ENCODE measurements at regions not wholly inside any gene's neighbourhood (a gene's known extent, or its start where the extent isn't known, plus 50 kb on each side); places are given as distances from the start of the nearest gene placed in this dataset.
A peak's percentile ranks its signal among the peaks of the same experiment; 100 is the strongest.

- no peak for DNase-seq (ENCODE audit: low read depth in 2 of 2)
Observed at GRCh38 chr2:146814971-146815370, 1029.9 kb upstream of the ACVR2A start.

GRCh38 chr2:146807568-146808168 is 1037.2 kb upstream of the ACVR2A start:
- DNase-seq (ENCODE audit: low read depth in 2 of 2): no peak

- DNase-seq (ENCODE audit: low read depth in 2 of 2): peak; percentile 45 to 55
Observed at GRCh38 chr2:146806364-146807005, 1038.3 kb upstream of the ACVR2A start.

- no peak for DNase-seq (ENCODE audit: low read depth in 2 of 2)
Observed at GRCh38 chr2:146804288-146804687, 1040.5 kb upstream of the ACVR2A start.

DNA sequence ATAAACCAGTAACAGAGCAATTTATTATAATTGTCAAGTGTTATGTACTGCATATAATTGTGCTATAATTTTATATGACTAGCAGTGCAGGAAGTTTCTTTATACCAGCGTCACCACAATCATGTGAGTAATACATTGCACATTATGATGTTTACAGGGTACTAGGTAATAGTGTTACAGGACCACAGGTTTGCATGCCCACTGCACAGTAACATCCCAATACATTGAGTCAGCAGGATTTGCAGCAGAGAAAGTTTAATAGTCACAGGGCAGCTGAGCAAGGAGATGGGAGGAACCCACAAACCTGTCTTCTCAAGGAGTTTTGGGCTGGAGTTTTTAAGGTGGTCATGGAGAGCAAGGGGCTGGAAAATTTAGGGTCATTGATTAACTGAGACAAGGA is 1042.9 kb upstream of the ACVR2A start:
- no peak for DNase-seq (ENCODE audit: low read depth in 2 of 2)

DNA sequence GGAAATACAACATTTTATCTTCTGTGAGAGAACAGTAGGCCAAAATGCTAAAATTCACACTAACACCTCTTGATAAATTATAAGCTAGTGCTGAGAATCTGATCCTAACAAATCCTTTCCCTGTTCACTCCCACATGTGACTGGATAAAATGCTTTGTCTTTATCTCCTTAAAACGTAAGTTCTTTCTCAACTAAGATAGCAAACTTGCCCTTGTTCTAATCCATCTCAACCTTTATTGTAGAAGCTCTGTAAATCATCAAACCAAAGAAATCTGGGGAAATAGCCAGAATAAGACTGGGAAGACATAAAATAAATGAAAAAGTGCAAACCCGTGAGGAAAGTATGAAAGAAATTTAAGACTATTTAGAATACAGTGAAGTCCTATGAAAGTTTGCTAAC is 1058.4 kb upstream of the ACVR2A start:
- no peak for DNase-seq (ENCODE audit: low read depth in 2 of 2)

GRCh38 chr2:146785101-146785500 is 1059.7 kb upstream of the ACVR2A start:
- DNase-seq (ENCODE audit: low read depth in 2 of 2): no peak

GRCh38 chr2:146784602-146785001 is 1060.2 kb upstream of the ACVR2A start:
- no peak for DNase-seq (ENCODE audit: low read depth in 2 of 2)

DNA sequence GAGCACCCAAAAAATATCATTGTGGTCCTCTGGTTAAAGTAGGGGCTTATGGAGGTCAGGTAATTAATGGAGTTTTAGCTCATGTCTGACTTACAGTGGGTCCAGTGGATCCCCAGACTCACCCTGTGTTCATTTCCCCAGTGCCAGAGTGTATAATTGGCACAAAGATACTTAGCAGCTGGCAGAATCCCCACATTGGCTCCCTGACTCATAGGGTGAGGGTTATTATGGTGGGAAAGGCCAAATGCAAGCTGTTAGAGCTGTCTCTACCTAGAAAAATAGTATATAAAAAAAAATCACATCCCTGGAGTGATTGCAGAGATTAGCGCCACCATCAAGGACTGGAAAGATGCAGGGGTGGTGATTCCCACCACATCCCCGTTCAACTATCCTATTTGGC is 1067.6 kb upstream of the ACVR2A start:
- DNase-seq (ENCODE audit: low read depth in 2 of 2): no peak

DNA sequence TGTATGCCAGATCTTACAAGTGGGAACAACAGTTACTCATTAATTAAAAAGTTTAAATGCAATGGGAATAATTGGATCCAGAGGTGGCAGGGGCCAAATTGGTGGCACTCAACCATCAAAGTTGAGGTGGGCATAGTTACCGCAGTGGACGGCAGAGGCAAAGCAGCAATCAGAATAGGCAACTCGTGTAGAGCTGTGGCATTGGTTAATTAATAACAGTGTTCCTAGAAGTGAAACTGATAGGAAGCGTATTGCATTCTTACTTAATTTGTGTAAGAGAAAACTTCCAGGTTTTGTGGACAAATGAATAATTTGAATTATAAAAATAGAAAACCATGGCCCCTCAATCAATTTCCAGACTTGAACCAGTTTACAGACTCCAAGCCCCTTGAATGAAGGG is 1068.2 kb upstream of the ACVR2A start:
- no peak for DNase-seq (ENCODE audit: low read depth in 2 of 2)

DNA sequence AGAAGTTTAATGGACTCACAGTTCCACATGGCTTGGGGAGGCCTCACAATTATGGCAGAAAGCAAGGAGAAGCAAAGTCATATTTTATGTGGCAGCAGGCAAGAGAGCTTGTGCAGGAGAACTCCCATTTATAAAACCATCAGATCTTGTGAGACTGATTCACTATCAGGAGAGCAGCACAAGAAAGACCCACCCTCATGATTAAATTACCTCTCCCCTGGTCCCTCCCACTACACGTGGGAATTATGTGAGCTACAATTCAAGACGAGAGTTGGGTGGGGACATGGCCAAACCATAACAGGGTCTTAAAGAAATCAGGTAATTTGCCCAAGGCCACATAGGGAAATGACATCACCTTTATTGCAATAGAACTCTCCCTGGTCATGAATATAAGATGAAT is 1073.3 kb upstream of the ACVR2A start:
- no peak for DNase-seq (ENCODE audit: low read depth in 2 of 2)

GRCh38 chr2:146764301-146764700 is 1080.5 kb upstream of the ACVR2A start:
- DNase-seq (ENCODE audit: low read depth in 2 of 2): no peak

DNA sequence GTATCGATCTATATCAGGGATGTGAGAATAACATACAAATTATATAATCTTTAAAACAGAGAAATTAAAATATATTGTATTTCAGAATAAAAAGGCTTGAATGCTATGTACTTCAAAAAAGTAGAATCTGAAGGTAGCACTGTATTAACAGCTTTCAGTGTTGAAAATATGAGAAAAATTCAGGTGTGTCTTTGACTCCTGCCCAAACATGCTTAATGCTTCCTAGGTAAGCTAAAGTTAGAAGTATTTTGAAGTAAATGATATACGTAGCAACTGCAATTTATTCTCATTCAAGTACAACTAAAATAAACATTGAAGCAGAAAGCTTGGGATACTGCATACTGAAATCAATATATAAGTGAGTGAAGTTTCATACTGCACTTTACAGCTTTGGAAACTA is 1082.0 kb upstream of the ACVR2A start:
- no peak for DNase-seq (ENCODE audit: low read depth in 2 of 2)

- DNase-seq (ENCODE audit: low read depth in 2 of 2): no peak
Observed at GRCh38 chr2:146754606-146755005, 1090.2 kb upstream of the ACVR2A start.

- DNase-seq (ENCODE audit: low read depth in 2 of 2): no peak
Observed at GRCh38 chr2:146748046-146748445, 1096.8 kb upstream of the ACVR2A start.

GRCh38 chr2:146741260-146741659 is 1103.6 kb upstream of the ACVR2A start:
- no peak for DNase-seq (ENCODE audit: low read depth in 2 of 2)

DNA sequence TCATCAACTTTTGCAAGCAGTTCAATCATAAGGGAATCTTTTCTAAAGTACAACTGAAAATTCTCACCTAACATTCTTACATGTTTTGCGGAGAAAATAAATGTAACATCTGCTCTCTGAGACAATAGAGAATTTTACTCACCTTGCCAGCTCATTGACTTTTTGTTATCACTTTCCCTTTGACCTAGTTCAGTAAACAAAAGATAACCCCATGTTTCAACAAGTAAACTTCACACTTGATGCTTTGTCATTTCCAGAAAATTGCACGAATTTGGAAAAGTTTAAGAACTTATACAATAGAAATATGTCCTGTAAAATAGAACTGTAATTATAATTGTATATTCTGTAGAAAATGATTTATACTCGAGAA is 1110.0 kb upstream of the ACVR2A start:
- DNase-seq (ENCODE audit: low read depth in 2 of 2): no peak

DNA sequence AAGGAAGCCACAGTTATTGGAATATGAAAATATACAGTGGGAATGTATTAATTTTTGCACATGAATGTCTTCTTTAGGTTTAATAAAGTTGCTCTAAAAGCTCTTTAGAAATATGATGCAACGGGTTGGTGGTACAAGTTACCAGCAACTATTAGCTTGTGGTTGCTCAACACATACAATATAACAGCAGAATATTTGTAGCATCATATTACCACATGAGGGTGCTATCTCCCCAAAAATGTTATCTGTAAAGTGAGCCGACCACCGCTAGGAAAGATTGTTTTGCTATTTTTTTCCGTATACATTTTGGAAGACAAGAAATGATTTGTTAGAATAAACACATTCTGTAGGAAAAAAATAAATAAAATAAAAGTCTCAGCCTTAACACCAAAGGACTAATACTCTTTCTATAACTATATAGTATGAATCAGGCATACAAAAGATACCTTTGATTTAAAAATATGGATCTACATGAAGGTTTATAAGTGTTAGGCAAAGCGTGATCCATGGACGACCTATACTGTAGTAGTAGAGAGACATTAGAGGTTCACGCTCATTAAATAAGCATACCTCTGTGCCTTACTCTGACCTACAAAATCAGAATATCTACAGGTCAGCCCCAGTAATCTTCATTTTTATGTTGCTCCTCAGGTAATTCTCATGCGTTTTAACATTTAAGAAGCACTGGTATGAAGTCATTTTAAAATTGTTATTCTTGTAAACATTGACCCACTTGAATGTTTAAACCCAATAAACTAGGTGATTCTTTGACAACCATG is 1110.6 kb upstream of the ACVR2A start:
- DNase-seq (ENCODE audit: low read depth in 2 of 2): peak; percentile 45

GRCh38 chr2:146730882-146731281 is 1113.9 kb upstream of the ACVR2A start:
- no peak for DNase-seq (ENCODE audit: low read depth in 2 of 2)

- DNase-seq (ENCODE audit: low read depth in 2 of 2): no peak
Observed at GRCh38 chr2:146721486-146721885, 1123.3 kb upstream of the ACVR2A start.

DNA sequence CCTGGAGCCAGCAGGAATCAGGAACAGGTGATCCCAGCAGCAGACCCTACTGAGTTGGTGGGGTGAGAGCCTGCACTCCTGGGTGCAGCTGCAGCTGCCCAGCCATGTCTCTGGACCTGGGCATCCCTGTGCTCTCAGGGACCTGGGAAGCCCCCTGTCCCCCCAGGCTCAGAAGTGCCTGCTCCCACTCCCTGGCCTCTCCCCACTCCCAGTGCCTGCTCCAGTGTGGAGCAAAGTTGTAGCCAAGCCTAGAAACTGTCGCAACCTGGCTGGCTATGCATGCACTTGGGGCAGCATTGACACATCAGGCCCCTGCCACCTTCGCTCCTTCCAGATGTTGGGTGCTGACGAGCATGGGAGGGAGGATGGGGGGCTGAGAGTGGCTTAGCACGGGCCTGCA is 1124.7 kb upstream of the ACVR2A start:
- no peak for DNase-seq (ENCODE audit: low read depth in 2 of 2)

GRCh38 chr2:146716591-146716990 is 1128.2 kb upstream of the ACVR2A start:
- DNase-seq (ENCODE audit: low read depth in 2 of 2): no peak

GRCh38 chr2:146709004-146709403 is 1135.8 kb upstream of the ACVR2A start:
- no peak for DNase-seq (ENCODE audit: low read depth in 2 of 2)
